HepG2 (cell line): ENCODE measurements at regions not wholly inside any gene's neighbourhood (a gene's known extent, or its start where the extent isn't known, plus 50 kb on each side); places are given as distances from the start of the nearest gene placed in this dataset.

ENCODE experiments used
- GTF3A ChIP-seq: sonication (generic); formaldehyde crosslinking; conservative IDR thresholded peaks from 2 replicates; pipeline ENCODE4 v1.4.0; 2020; ENCODE audit warnings: mild to moderate bottlenecking, missing genetic modification reagents
- JUNB ChIP-seq: sonication (generic); formaldehyde crosslinking; IDR thresholded peaks from 2 replicates; pipeline ENCODE4 v1.8.0; 2022; ENCODE audit warnings: missing genetic modification reagents, mild to moderate bottlenecking, borderline replicate concordance
- JUND ChIP-seq: sonication (generic); formaldehyde crosslinking; IDR thresholded peaks from 2 replicates; pipeline ENCODE4 v1.8.0; 2022; ENCODE audit warnings: mild to moderate bottlenecking, missing genetic modification reagents
- TEAD3 ChIP-seq: optimal IDR thresholded peaks from 2 replicates; pipeline ENCODE3; 2016; ENCODE audit warnings: borderline replicate concordance
- ZNF142 ChIP-seq: sonication (generic); formaldehyde crosslinking; IDR thresholded peaks from 2 replicates; pipeline ENCODE4 v1.4.0; 2020; ENCODE audit warnings: missing genetic modification reagents
- ZNF441 ChIP-seq: sonication (generic); formaldehyde crosslinking; IDR thresholded peaks from 2 replicates; pipeline ENCODE4 v1.7.0; 2021; ENCODE audit warnings: missing genetic modification reagents, borderline replicate concordance
- ZNF564 ChIP-seq: sonication (generic); formaldehyde crosslinking; IDR thresholded peaks from 2 replicates; pipeline ENCODE4 v1.8.1; 2023; ENCODE audit warnings: mild to moderate bottlenecking, missing genetic modification reagents
- ZNF687 ChIP-seq: sonication (generic); formaldehyde crosslinking; IDR thresholded peaks from 2 replicates; pipeline ENCODE4 v1.5.1; 2020; ENCODE audit warnings: mild to moderate bottlenecking, missing genetic modification reagents, moderate library complexity

- TF ChIP-seq ZNF142 (CRISPR knock-in tag) = no peak
- no peak for TF ChIP-seq JUNB
- TF ChIP-seq ZNF441 (CRISPR knock-in tag) = no peak
- peak; percentile 38 for TF ChIP-seq ZNF687 (CRISPR knock-in tag)
- TF ChIP-seq ZNF564 (CRISPR knock-in tag) = no peak
- TF ChIP-seq GTF3A = no peak
- TF ChIP-seq TEAD3 (CRISPR knock-in tag) = peak; percentile 20
- 0 out of 2 replicates have a peak, but pooled peaks have one; percentile 6 for TF ChIP-seq JUND (CRISPR knock-in tag)
These were observed 106.5 kb downstream of the COPRS start (continued) for GRCh38 chr17:31752584-31752983.
